ENCODE measurements at regions not wholly inside any gene's neighbourhood (a gene's known extent, or its start where the extent isn't known, plus 50 kb on each side); places are given as distances from the start of the nearest gene placed in this dataset.

DNA sequence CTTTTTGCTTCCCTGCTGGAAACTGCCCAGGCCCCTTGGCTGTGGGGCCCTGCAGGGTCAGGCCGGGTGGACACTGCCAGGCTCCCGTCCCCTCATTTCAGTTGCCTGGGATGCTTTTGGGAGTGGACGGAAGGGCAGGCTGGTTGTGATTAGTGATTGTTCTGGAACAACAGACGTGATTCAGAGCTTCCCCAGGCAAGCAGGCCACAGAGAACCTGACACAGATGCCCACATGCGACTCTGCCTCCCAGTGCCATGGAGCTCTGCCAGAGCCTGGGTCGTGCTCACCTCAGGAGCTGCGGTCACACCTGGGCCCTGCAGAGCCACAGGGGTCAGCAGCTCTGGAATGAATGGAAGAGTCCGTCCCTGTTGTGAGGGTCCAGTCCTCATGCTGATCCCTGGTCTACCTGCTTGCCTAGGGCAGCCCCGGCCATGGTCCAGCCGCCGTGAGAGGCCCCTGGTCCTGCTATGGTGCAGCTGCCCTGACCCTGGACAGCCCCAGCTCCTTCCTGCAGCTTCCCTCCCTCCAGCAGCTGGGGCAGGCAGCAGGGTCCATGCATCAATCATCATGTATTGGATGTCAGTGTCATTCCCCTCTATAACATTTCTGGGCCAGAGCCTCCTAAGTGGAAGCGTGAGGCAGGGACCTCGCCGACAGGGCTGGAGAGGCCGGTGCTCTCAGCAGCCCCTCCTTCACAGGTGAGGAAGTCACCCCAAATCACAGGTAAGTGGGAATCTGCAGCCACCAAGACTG is 518.6 kb upstream of the MYT1L start:
- no peak for DNase-seq (ENCODE audit: low spot score)
- in situ Hi-C loops (cut with HindIII; ENCODE audit: low sequenced_read_pairs) = no loop called here

DNA sequence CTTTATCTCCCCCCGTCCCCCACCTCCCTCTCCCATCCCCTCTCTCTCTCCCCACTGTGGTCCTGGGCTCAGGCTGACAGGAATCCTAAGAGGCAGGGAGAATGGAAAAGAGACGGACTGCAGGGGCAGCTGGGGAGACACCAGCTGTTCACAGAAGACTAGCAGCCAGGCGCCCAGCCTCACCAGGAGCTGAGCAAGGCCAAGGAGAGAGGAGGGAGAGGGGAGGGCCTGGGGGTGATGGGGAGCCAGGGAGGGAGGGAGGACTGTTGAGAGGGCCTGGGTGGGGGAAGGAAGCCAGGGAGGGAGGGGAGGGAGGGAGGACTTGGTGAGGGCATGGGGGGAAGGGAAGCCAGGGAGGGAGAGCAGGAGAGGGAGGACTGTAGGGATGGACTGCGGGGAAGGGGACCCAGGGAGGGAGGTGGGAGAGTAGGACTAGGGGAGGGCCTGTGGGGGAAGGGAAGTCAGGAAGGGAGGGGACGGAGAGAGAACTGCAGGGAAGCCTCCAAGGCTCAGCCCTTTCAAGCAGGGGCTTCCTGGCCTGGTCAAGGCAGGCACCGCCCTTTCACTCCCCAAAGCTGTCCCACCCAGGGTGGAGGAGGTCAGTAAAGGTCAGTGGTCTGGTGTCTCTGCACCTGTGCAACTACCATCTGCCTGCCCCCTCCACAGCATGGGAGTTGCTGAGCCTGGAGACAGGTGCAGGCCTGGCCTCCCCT is 517.7 kb upstream of the MYT1L start:
- in situ Hi-C loops (cut with HindIII; ENCODE audit: low sequenced_read_pairs) = no loop called here
- DNase-seq (ENCODE audit: low spot score) = no peak

DNA sequence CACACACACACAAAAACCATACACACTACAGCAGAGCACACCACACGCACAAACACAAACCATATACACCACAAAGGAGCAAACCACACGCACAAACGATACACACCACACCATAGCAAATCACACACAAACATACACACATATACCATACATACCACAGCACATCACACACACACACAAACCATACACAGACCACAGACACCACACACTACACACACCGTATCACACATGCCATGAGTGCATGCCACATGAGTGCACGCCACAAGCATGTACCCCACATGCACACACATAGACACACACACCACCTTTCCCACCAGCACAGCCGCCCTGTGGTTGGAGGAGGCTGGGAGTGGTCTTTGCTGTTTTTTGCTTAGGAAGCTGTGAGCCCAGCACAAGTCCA is 517.1 kb upstream of the MYT1L start:
- in situ Hi-C loops (cut with HindIII; ENCODE audit: low sequenced_read_pairs) = no loop called here
- no peak for DNase-seq (ENCODE audit: low spot score)

DNA sequence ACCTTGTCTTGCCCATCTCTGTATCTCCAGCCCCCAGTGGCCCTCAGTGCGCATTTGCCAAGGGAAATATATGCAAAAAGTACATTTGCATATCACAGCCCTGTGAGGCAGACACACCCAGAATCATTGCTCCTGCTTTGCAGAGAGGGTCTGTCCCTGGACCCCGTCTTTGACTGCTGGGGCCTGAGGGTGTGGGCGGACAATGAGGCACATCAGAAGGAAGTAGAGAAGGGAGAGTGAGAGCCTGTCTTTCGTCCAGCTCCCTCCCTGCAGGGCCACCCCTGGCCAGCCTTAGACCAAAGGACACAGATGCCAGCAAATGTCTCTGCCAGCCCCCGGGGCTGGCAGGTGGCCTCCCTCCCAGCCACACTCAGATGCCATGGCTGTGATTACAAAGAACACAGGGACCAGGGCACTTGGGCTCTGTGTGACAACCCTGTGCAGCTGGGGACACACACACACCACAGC is 516.2 kb upstream of the MYT1L start:
- in situ Hi-C loops (cut with HindIII; ENCODE audit: low sequenced_read_pairs) = no loop called here
- peak; percentile 76 for DNase-seq (ENCODE audit: low spot score)

DNA sequence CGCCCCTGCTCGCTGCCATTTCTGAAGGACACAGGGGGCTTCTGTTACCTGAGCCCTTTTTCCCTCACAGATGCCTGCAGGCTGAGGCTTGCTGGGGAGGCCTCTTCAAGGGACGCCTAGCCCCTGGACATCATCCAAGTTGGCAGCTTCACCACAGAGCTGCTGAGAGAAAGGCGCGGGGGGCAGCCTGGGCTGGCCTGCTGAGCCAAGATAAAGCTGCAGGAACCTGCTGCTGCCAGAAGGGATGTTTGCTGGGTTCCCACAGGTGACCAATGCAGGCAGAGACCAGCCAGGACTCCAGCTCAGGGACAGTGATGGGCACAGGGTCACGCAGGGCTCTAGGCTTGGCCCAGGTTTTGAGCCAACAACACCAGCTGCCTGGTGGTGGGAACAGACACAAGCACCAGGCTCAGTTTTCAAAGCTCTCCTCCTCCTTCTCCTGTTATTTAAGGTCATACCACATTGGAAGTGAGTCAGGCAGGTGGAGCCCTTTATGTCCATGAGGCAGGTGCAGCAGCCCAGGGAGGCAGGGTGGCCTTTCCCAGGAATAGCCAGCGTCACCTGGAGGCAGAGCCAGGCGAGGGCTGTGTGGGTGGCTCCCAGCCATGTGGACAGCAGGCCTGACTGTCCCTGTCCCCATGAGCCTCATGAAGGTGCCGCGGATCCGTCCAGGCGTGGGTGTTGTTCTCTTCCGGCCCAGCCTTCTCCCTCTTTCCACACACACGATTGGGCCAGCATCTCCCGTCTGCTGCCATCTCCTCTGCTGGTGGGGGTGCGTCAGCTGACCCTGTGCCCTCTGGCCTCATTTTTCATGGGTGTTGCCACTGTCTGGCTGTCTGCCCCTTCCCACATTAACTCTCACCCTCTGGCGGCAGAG is 515.5 kb upstream of the MYT1L start:
- peak; percentile 95 for DNase-seq (ENCODE audit: low spot score)
- in situ Hi-C loops (cut with HindIII; ENCODE audit: low sequenced_read_pairs) = no loop called here

DNA sequence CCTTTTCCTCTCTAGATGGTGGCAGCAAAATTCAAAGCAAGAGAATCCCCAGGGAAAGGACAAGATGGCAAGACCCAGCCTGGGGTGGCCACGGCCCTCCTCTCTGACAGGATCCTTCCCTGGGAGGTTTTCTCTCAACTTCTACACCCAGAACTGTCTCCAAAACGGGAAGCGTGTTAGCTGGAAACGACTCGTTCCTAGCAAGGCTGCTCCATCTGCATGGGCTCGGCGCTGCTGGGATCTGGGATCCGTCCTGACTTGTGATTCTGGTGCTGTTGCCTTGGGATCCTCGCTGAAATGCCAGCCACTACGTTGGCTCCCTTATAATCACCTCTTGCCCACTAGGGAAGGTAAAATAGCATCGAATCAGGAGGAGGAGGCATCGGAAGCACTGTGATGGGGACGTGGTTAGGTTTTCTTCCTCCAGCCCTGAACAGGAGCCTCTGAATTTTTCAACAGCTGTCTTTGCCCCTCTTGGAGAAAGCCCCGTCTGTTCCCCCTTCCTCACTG is 514.8 kb upstream of the MYT1L start:
- in situ Hi-C loops (cut with HindIII; ENCODE audit: low sequenced_read_pairs) = no loop called here
- peak; percentile 72 for DNase-seq (ENCODE audit: low spot score)

DNA sequence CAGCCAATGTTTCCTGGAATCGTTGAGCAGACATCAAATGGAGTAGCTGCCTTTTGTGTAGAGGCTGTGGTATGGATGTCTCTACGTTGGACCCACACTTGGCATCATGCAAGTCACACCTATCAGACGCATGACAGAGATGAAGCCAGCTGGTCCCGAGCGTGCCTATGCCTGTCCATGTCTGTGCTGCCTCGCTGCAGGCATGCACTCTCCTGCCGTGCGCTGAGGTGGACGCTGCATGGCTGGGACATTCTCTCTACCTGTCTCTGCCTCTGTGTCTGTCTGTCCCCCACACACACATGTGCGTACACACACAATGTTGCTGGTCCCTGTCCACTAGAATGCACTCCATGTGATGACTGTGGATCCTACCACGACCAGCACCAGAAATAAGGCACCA is 514.2 kb upstream of the MYT1L start:
- DNase-seq (ENCODE audit: low spot score) = no peak
- in situ Hi-C loops (cut with HindIII; ENCODE audit: low sequenced_read_pairs) = no loop called here

DNA sequence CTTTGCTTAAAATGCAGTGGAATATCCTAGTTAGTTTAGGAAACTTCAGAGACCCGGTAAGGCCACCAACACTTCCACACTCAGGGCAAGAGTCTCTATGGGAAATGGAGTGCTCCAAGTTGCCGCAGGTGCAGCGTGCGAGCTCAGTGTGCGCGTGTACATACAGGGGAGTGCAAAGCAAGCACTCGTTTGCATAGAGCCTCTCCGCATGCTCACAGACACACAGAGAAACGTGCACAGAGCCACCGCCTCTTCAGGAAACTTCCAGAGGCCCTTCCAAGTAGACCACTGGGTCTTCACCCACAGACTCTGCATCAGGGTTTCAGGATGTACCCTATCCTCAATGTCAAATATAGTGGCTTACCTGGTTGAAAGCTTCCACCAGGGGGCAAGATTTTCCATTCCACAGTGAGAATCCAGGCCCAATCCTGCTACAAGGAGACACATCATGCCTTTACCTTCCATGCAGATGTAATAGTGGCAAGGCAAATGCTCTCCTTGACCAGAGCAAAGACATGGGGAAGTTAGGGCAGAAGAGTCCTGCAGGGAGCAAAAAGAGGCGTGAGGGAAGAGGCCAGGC is 513.0 kb upstream of the MYT1L start:
- in situ Hi-C loops (cut with HindIII; ENCODE audit: low sequenced_read_pairs) = no loop called here
- DNase-seq (ENCODE audit: low spot score) = no peak

DNA sequence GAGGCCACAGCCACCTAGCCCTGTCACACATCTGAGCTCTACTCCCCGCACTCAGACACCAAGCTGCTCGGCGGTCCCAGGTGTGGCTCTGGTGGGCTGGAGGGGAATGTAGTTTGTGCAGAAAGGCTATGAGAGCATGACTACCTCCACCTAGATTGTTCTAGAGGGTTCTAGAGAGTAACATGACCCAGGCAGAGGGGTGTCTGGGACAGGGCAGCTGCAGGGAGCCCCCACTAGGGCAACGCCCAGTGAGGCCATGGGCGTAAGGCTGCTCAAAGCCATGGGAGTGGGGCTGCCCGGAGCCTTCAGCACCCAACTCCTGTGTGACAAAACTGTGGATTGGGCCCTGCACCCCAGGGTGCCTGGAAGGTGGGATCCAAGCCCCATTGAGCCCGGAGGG is 511.4 kb upstream of the MYT1L start:
- DNase-seq (ENCODE audit: low spot score) = no peak
- in situ Hi-C loops (cut with HindIII; ENCODE audit: low sequenced_read_pairs) = no loop called here

DNA sequence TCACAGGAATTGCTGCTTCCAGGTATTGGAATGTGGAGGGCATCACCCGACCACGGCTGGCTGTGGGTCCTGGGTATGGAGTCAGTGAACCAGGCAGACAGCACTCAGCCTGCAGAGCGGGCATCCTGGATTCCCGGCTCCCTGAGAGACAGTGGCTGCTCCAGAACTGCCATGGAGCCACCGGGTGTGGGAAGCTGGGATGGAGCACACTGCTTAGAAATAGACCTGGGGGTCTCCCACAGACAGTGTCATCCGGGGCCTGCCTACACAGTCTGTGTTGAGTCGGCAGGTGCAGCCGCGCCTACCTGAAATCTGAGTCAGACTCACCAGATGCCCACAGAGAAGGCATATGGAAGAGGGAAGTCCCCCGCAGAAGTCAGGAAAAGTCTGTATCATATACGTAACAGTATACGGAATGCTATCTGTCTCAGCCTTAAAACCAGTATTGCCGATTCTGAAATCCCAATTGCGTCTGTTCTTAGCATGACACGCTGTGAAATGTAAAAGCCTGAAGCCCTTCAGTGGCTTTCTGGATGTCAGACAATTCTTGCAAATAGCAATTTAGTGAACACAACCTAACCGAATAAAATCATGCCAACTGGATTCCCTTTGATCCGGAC is 509.7 kb upstream of the MYT1L start:
- peak; percentile 59 for DNase-seq (ENCODE audit: low spot score)
- in situ Hi-C loops (cut with HindIII; ENCODE audit: low sequenced_read_pairs) = no loop called here

DNA sequence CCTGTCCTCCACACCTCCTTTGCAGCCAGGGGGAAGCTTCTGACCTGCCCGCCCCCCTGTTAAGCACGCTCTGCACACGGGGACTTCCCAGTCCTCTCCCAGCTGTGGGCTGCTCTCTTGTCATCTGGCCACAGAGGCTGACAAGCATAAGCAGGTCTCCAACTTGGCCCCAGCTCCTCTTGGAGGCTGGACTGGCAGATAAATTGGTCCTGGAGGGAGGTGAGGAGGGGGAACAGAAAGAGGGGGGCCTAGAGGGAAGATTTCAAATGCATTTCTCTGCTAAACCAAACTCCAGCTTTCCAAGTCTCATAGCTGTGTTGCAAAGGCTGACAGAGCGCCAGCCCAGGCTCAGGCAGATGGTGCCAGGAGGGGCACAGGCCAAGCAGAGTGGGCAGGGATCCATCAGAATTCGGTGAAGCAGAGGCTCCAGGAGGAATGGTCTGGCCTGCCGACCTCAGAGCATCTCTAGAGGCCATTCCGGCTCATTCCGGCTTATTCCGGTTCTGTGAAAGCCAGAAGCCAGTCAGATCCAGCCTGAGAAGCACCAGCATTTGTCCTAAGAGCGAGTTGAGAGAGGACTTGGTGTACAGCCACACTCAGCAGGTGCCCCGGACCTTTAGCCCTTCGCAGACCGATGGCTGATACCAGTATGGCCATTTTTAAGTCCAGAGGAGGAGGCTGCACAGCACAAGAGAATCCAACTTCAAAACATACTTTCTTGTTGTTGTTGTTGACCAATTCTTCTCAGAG is 508.9 kb upstream of the MYT1L start:
- in situ Hi-C loops (cut with HindIII; ENCODE audit: low sequenced_read_pairs) = no loop called here

DNA sequence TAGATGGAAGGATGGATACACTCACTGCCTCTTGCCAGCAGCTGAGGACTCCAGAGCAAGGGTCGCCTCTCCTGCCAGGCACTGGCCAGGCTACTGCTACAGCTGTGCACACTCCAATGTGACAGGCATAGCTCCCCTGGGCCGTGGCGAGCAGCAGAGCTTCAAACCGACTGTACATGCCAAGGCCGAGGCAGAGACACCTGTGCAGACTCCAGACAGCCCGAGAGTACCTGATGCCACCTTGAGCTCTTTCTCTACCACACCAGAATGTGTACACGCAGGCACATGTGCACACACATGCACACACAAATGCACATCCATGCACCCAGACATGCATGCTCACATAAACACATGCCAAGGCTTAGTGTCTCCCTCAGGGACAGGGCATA is 508.3 kb upstream of the MYT1L start:
- no peak for DNase-seq (ENCODE audit: low spot score)
- in situ Hi-C loops (cut with HindIII; ENCODE audit: low sequenced_read_pairs) = no loop called here

More for the DNA sequence above, 508.9 kb upstream of the MYT1L start:
- peak; percentile 93 for DNase-seq (ENCODE audit: low spot score)

DNA sequence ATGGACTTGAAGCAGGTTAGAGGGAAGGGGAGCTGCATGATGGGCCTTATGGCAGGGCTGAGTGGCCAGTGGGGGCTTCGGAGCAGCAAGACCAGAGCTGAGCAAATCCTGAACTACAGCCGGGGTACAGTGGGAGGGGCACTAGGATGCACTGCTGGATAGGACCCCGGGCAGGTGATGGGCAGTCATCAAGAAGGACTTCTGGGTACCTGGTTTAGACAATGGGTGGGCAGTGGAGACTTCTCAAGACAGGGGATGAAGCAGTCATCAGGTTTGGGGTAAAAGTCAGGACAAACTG is 507.4 kb upstream of the MYT1L start:
- DNase-seq (ENCODE audit: low spot score) = no peak
- in situ Hi-C loops (cut with HindIII; ENCODE audit: low sequenced_read_pairs) = no loop called here

DNA sequence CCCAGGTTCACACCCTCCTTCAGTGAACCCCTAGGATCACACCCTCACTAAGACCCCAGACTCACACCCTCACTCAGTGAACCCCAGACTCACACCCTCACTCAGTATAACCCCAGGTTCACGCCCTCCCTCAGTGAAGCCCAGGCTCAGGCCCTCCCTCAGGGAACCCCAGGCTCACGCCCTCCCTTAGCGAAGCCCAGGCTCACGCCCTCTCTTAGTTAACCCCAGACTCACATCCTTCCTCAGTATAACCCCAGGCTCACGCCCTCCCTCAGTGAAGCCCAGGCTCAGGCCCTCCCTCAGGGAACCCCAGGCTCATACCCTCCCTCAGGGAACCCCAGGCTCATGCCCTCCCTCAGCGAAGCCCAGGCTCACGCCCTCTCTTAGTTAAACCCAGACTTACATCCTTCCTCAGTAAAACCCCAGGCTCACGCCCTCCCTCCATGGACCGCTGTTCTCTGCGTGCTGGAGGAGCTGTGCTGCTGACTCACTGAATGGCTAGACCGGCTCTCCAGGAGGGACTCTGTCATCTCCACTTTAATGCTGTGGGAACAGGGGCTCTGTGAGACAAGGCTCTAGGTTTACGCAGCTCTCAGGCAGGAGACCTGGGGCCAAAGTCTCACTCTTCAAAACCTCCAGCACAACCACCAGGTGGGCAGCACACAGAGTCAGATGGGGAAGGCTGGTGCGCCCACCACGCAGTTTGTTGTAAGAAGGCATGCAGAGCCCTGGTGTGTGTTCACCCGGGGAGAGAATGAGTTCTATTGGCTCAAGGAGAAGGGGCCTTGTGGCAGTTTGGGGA is 506.9 kb upstream of the MYT1L start:
- DNase-seq (ENCODE audit: low spot score) = no peak
- in situ Hi-C loops (cut with HindIII; ENCODE audit: low sequenced_read_pairs) = no loop called here

DNA sequence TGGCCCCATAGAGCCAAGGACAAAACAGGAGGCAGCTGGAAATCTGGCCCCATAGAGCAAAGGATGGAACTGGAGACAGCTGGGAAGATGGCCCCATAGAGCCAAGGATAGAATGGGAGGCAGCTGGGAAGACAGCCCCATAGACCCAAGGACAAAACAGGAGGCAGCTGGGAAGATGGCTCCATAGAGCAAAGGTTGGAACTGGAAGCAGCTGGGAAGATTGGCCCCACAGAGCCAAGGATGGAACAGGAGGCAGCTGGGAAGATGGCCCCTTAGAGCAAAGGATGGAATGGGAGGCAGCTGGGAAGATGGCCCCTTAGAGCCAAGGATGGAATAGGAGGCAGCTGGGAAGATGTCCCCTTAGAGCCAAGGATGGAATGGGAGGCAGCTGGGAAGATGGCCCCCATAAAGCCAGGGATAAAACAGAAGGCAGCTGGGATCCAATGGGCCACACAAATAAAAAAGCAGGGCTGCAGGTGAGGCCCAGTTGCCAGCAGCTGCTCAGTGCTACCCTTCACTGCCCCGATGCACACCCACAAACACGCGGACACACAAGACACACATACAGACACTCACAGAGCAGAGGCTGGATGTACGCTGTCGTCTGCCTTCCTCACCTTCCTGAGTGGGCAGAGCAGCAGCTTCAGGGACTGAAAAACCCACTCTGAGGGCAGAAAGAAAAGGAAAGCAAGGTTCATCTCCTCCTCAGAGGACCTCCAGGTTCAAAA is 505.4 kb upstream of the MYT1L start:
- in situ Hi-C loops (cut with HindIII; ENCODE audit: low sequenced_read_pairs) = no loop called here
- no peak for DNase-seq (ENCODE audit: low spot score)

DNA sequence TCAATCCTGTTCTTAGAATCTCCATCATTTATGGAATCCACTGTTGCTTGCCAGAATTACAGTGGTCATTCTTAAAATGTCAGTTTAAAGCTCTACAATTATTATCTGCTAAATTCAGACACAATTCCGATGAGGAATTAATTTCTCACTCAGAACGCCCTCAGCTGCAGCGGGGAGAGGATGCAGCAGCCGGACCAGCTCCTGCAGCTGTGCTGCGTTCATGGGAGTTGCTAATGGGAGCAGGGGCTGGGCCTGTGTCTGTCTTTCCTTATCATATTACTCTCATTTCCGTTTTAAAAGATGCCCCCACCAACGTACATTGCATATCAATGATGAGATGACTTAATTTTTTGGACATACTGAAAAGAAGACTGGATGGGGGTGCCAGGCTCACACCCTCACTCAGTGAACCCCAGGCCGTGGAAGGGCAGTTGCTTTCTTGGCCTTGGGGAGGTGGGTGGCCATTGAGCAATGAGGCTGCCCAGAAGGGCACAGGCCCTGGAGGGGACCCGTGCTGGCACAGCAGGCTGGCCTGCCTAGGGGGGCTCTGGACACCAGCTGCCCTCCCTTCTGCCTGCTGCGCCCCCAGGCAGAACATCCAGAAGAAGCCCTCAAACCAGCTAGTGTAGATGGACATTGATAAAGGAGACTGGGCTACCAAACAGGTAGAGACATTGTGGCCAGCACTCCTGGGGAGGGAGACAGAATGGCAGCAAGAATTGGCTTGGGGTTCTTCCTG is 503.6 kb upstream of the MYT1L start:
- DNase-seq (ENCODE audit: low spot score) = no peak
- in situ Hi-C loops (cut with HindIII; ENCODE audit: low sequenced_read_pairs) = no loop called here
